ENCODE measurements at regions not wholly inside any gene's neighbourhood (a gene's known extent, or its start where the extent isn't known, plus 50 kb on each side); places are given as distances from the start of the nearest gene placed in this dataset.

- Histone ChIP-seq H3K9me3 (no peaks in the 10 kb centered on the region), H3K4me1 (ENCODE audit: insufficient read depth) (no peaks in the 10 kb centered on the region), H3K27me3 (no peaks in the 10 kb centered on the region), H3K27ac (no peak overlapping the region), H3K4me3 (no peak overlapping the region), H3K36me3 (no peaks in the 10 kb centered on the region)
- 52 to 54% (median 53%) methylated on average over 5 of the region's 5 CpGs for WGBS, 3 donors
- TF ChIP-seq EP300 (IDR thresholded peaks at IDR 0.05), result no peak
- no peak for TF ChIP-seq CTCF (IDR thresholded peaks at IDR 0.05)
- TF ChIP-seq POLR2A (IDR thresholded peaks at IDR 0.05), result no peak
- DNase-seq, result no peak
- intact Hi-C loops (cut with DNase I), result no loop called here
Observed at GRCh38 chr1:30314591-30314990, 408.8 kb downstream of the MATN1 start.

GRCh38 chr1:30313584-30313983, 409.8 kb downstream of the MATN1 start:
- no peak for DNase-seq

GRCh38 chr1:30313176-30313575, 410.2 kb downstream of the MATN1 start:
- intact Hi-C loops (cut with DNase I), result no loop called here
- Histone ChIP-seq H3K27ac (no peak overlapping the region), H3K27me3 (no peaks in the 10 kb centered on the region), H3K4me1 (ENCODE audit: insufficient read depth) (no peaks in the 10 kb centered on the region), H3K36me3 (no peaks in the 10 kb centered on the region), H3K4me3 (no peak overlapping the region), H3K9me3 (no peaks in the 10 kb centered on the region)
- DNase-seq, result no peak
- TF ChIP-seq EP300 (IDR thresholded peaks at IDR 0.05) (no peak), POLR2A (IDR thresholded peaks at IDR 0.05) (no peak), CTCF (IDR thresholded peaks at IDR 0.05) (no peak)
- 80 to 86% (median 80%) methylated on average over 6 of the region's 6 CpGs for WGBS, 3 donors

More at GRCh38 chr1:30313584-30313983, 409.8 kb downstream of the MATN1 start:
- H3K36me3 ChIP-seq, result no peaks in the 10 kb centered on the region
- intact Hi-C loops (cut with DNase I), result no loop called here
- no peaks in the 10 kb centered on the region for H3K27me3 ChIP-seq
- H3K4me1 ChIP-seq (ENCODE audit: insufficient read depth), result no peaks in the 10 kb centered on the region
- TF ChIP-seq EP300 (IDR thresholded peaks at IDR 0.05) (no peak), CTCF (IDR thresholded peaks at IDR 0.05) (no peak), POLR2A (IDR thresholded peaks at IDR 0.05) (no peak)
- WGBS, 3 donors, result 78 to 87% (median 83%) methylated on average over 5 of the region's 5 CpGs
- H3K9me3 ChIP-seq, result no peaks in the 10 kb centered on the region
- no peak overlapping the region for H3K4me3 ChIP-seq
- H3K27ac ChIP-seq, result no peak overlapping the region

- intact Hi-C loops (cut with DNase I), result no loop called here
- Histone ChIP-seq H3K9me3 (no peaks in the 10 kb centered on the region), H3K4me1 (ENCODE audit: insufficient read depth) (no peaks in the 10 kb centered on the region), H3K27me3 (no peaks in the 10 kb centered on the region), H3K36me3 (no peaks in the 10 kb centered on the region), H3K4me3 (no peak overlapping the region), H3K27ac (no peak overlapping the region)
- WGBS, 3 donors, result 82 to 84% (median 84%) methylated on average over 7 of the region's 7 CpGs
- no peak for DNase-seq
- TF ChIP-seq POLR2A (IDR thresholded peaks at IDR 0.05) (no peak), CTCF (IDR thresholded peaks at IDR 0.05) (no peak), EP300 (IDR thresholded peaks at IDR 0.05) (no peak)
Observed at GRCh38 chr1:30312226-30312625, 411.2 kb downstream of the MATN1 start.

GRCh38 chr1:30311749-30312148, 411.6 kb downstream of the MATN1 start:
- no peak overlapping the region for H3K4me3 ChIP-seq
- no peak for DNase-seq
- H3K27me3 ChIP-seq, result no peaks in the 10 kb centered on the region
- 91 to 100% (median 96%) methylated on average over 1 of the region's 1 CpG for WGBS, 3 donors
- H3K27ac ChIP-seq, result no peak overlapping the region
- H3K36me3 ChIP-seq, result no peaks in the 10 kb centered on the region
- H3K9me3 ChIP-seq, result no peaks in the 10 kb centered on the region
- intact Hi-C loops (cut with DNase I), result no loop called here
- H3K4me1 ChIP-seq (ENCODE audit: insufficient read depth), result no peaks in the 10 kb centered on the region
- no peak for TF ChIP-seq POLR2A (IDR thresholded peaks at IDR 0.05)
- no peak for TF ChIP-seq EP300 (IDR thresholded peaks at IDR 0.05)
- no peak for TF ChIP-seq CTCF (IDR thresholded peaks at IDR 0.05)

All from ovary (tissue), 7 donors.